Endothelial cell of umbilical vein (primary cell): ENCODE measurements at regions not wholly inside any gene's neighbourhood (a gene's known extent, or its start where the extent isn't known, plus 50 kb on each side); places are given as distances from the start of the nearest gene placed in this dataset.

Source experiments
- BruUV-seq: library from RNA; stranded (reverse); fragments of 400-500 nt; replicated peaks from 2 replicates; lab custom pipeline; 2021; lab: Mats Ljungman, UMichigan
- CTCF ChIA-PET: fragments of 300-600, 350-600 bp; sonication (Branson Sonifier 250); formaldehyde crosslinking; loops from one replicate; lab custom pipeline; 2021; ENCODE audit warnings: antibody characterized with exemption, inconsistent platforms; lab: Charles Lee
- POLR2A ChIA-PET: fragments of 300-600, 350-600 bp; sonication (Branson Sonifier 250); formaldehyde crosslinking; loops from one replicate; lab custom pipeline; 2021; ENCODE audit warnings: antibody characterized with exemption, inconsistent platforms; lab: Charles Lee
- DNase-seq: peaks from one replicate; pipeline ENCODE4 v3.0.0-alpha.2; 2011; ENCODE audit warnings: low read depth, low spot score
- FAIRE-seq: peaks from 2 replicates; lab custom pipeline; 2011; peaks lifted over from hg19 to GRCh38; lab: Jason Lieb, UNC
- H2AFZ ChIP-seq: 2 replicates; pipeline ENCODE4 v1.6.0; 2012; ENCODE audit warnings: low read depth, low read length, control low read depth, inconsistent platforms
- H3K27ac ChIP-seq: 2 replicates; pipeline ENCODE4 v1.5.1; 2011; ENCODE audit warnings: low read depth, mild to moderate bottlenecking, control low read depth, low read length, moderate library complexity; ENCODE audit not compliant: insufficient read depth
- H3K27me3 ChIP-seq, 2 experiments: 2 replicates each; pipeline versions ENCODE4 v1.6.0 to v1.6.1; 2011; ENCODE audit warnings: low read length in 2 of 2, mixed read lengths in 1 of 2; ENCODE audit not compliant: control insufficient read depth in 2 of 2, insufficient read depth in 2 of 2
- H3K36me3 ChIP-seq, 2 experiments: 2 replicates in 1 of 2; 3 replicates in 1 of 2; pipeline ENCODE4 v1.5.1; 2011; ENCODE audit warnings: low read length in 2 of 2, mild to moderate bottlenecking in 1 of 2, moderate library complexity in 1 of 2; ENCODE audit not compliant: control insufficient read depth in 2 of 2, insufficient read depth in 2 of 2; ENCODE audit errors: extremely low read depth in 1 of 2
- H3K4me1 ChIP-seq: 3 replicates; pipeline ENCODE4 v1.5.1; 2011; ENCODE audit warnings: mild to moderate bottlenecking, low read length; ENCODE audit not compliant: control insufficient read depth, insufficient read depth; ENCODE audit errors: extremely low read depth
- H3K4me2 ChIP-seq: 2 replicates; pipeline ENCODE4 v1.6.1; 2011; ENCODE audit warnings: low read length, control low read depth, mixed read lengths; ENCODE audit not compliant: insufficient read depth
- H3K4me3 ChIP-seq, 3 experiments: fragments of 200-600 bp in 1 of 3; sonication (generic), shearing (Covaris generic) in 1 of 3; replicated peaks in 1 of 3; 2 replicates each; pipeline ENCODE4 v1.5.1; 2011 to 2016; ENCODE audit warnings: control low read depth in 3 of 3, low read length in 3 of 3, mild to moderate bottlenecking in 2 of 3, inconsistent platforms in 1 of 3, low read depth in 1 of 3, moderate library complexity in 1 of 3; ENCODE audit not compliant: insufficient read depth in 1 of 3
- H3K79me2 ChIP-seq: 2 replicates; pipeline ENCODE4 v1.6.0; 2012; ENCODE audit warnings: low read length, inconsistent platforms; ENCODE audit not compliant: control insufficient read depth, insufficient read depth
- H3K9ac ChIP-seq: replicated peaks from 2 replicates; pipeline ENCODE3; 2011; ENCODE audit warnings: low read length, control low read depth; ENCODE audit not compliant: insufficient read depth; ENCODE audit errors: extremely low read depth
- H3K9me1 ChIP-seq: replicated peaks from 3 replicates; pipeline ENCODE4 v1.6.0; 2011; ENCODE audit warnings: mild to moderate bottlenecking, low read length; ENCODE audit not compliant: control insufficient read depth, insufficient read depth; ENCODE audit errors: extremely low read depth
- H3K9me3 ChIP-seq: replicated peaks from 2 replicates; pipeline ENCODE4 v1.5.1; 2012; ENCODE audit warnings: low read length, inconsistent platforms; ENCODE audit not compliant: control insufficient read depth, insufficient read depth
- H4K20me1 ChIP-seq: replicated peaks from 2 replicates; pipeline ENCODE3; 2011; ENCODE audit warnings: mild to moderate bottlenecking, low read length; ENCODE audit not compliant: control insufficient read depth, insufficient read depth; ENCODE audit errors: extremely low read depth
- EZH2 ChIP-seq: IDR thresholded peaks from 2 replicates; pipeline ENCODE4 v1.6.1; 2012; ENCODE audit warnings: borderline replicate concordance, low read depth, mild to moderate bottlenecking, moderate library complexity, low read length, inconsistent platforms; ENCODE audit not compliant: severe bottlenecking
- FOS ChIP-seq: IDR thresholded peaks from 2 replicates; pipeline ENCODE4 v1.6.1; 2011; ENCODE audit warnings: mild to moderate bottlenecking, low read length, moderate library complexity, borderline replicate concordance; ENCODE audit not compliant: insufficient read depth
- GATA2 ChIP-seq: IDR thresholded peaks from 2 replicates; pipeline ENCODE4 v1.7.0; 2011; ENCODE audit warnings: low read depth, mild to moderate bottlenecking, moderate library complexity, mixed read lengths, low read length; ENCODE audit not compliant: insufficient read length, insufficient read depth
- JUN ChIP-seq: IDR thresholded peaks from 2 replicates; pipeline ENCODE4 v1.6.1; 2011; ENCODE audit warnings: borderline replicate concordance, low read depth; ENCODE audit not compliant: insufficient read length, insufficient read depth
- MAX ChIP-seq: IDR thresholded peaks from 2 replicates; pipeline ENCODE4 v1.6.1; 2011; ENCODE audit not compliant: insufficient read depth, insufficient read length
- MYC ChIP-seq: IDR thresholded peaks from one replicate; pipeline ENCODE4 v1.6.1; 2011; ENCODE audit warnings: mild to moderate bottlenecking, low read depth, low read length
- POLR2A ChIP-seq: IDR thresholded peaks from 2 replicates; pipeline ENCODE4 v1.6.1; 2012; ENCODE audit warnings: low read depth, mild to moderate bottlenecking, control low read depth, low read length
- POLR2AphosphoS5 ChIP-seq: IDR thresholded peaks from 2 replicates; pipeline ENCODE4 v1.6.1; 2012; ENCODE audit warnings: low read depth, mild to moderate bottlenecking, control low read depth, low read length, moderate library complexity; ENCODE audit not compliant: insufficient read depth
- dilution Hi-C: fragments of 300-500 bp; cut with MboI; formaldehyde crosslinking; loops from one replicate; pipeline ENCODE4 v1.15.0; 2019; ENCODE audit warnings: low sequenced_read_pairs; ENCODE audit not compliant: extremely low pct_ligation_motif_present
- intact Hi-C: fragments of 100-400 bp; cut with micrococcal nuclease; formaldehyde crosslinking; loops from one replicate; pipeline ENCODE4 v1.10.0; 2022
- TF ChIP-seq, protein P1 (sequence below), 2 donors: IDR thresholded peaks; 1 replicate in 1 of 2; 2 replicates in 1 of 2; pipeline ENCODE4 v1.5.1; 2011; ENCODE audit warnings: low read length in 2 of 2, mild to moderate bottlenecking in 2 of 2, moderate library complexity in 2 of 2, control low read depth in 1 of 2, inconsistent platforms in 1 of 2, low read depth in 1 of 2; ENCODE audit not compliant: insufficient read depth in 1 of 2; ENCODE audit errors: extremely low read depth in 1 of 2

- DNase-seq (no peak), FAIRE-seq (no peak)
- Histone ChIP-seq H3K4me2 (no peak overlapping the region), H4K20me1 (no peaks in the 10 kb centered on the region), H3K9me1 (no peaks in the 10 kb centered on the region), H3K27me3 (no peaks in the 10 kb centered on the region), H2AFZ (no peak overlapping the region), H3K9me3 (no peaks in the 10 kb centered on the region), H3K79me2 (no peaks in the 10 kb centered on the region), H3K4me3 (no peak overlapping the region), H3K27ac (no peak overlapping the region), H3K4me1 (peaks cover 13% of the 10 kb centered on the region), H3K9ac (no peak overlapping the region), H3K36me3 (no peaks in the 10 kb centered on the region)
- BruUV-seq, result no TSS peak
- TF ChIP-seq POLR2AphosphoS5, result no peak
- no peak for TF ChIP-seq EZH2
- no peak for TF ChIP-seq FOS
- TF ChIP-seq JUN, result no peak
- no peak for TF ChIP-seq GATA2
- no peak for TF ChIP-seq MAX
- TF ChIP-seq, protein P1, sequence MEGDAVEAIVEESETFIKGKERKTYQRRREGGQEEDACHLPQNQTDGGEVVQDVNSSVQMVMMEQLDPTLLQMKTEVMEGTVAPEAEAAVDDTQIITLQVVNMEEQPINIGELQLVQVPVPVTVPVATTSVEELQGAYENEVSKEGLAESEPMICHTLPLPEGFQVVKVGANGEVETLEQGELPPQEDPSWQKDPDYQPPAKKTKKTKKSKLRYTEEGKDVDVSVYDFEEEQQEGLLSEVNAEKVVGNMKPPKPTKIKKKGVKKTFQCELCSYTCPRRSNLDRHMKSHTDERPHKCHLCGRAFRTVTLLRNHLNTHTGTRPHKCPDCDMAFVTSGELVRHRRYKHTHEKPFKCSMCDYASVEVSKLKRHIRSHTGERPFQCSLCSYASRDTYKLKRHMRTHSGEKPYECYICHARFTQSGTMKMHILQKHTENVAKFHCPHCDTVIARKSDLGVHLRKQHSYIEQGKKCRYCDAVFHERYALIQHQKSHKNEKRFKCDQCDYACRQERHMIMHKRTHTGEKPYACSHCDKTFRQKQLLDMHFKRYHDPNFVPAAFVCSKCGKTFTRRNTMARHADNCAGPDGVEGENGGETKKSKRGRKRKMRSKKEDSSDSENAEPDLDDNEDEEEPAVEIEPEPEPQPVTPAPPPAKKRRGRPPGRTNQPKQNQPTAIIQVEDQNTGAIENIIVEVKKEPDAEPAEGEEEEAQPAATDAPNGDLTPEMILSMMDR (IDR thresholded peaks at IDR 0.05; ENCODE audit: extremely low read depth in 1 of 2, insufficient read depth in 1 of 2, low read depth in 1 of 2, low read length in 2 of 2), result no peak
- no peak for TF ChIP-seq MYC
- no peak for TF ChIP-seq POLR2A
- intact Hi-C loops, result no loop called here
- dilution Hi-C loops, result no loop called here
- POLR2A ChIA-PET, result no interaction called here
- CTCF ChIA-PET, result interaction anchor here (1.3 to 1.4 kb wide), 2 partner anchors 14 to 16 kb away, joined by 3 to 4 read pairs; no protein-coding TSS in a partner anchor
Measured at GRCh38 chr6:80440496-80441115, 334.1 kb downstream of the BCKDHB start.
